Neural crest cell (in vitro differentiated cells): ENCODE measurements at regions not wholly inside any gene's neighbourhood (a gene's known extent, or its start where the extent isn't known, plus 50 kb on each side); places are given as distances from the start of the nearest gene placed in this dataset.

Source experiments
- DNase-seq: peaks from one replicate; pipeline ENCODE4 v3.0.0; 2021; ENCODE audit warnings: low read depth, mixed read lengths, low spot score
- H3K27ac Mint-ChIP-seq: one replicate; pipeline ENCODE4 v1.8.0; 2021; ENCODE audit warnings: mild to moderate bottlenecking, mixed read lengths; ENCODE audit not compliant: unreplicated experiment
- H3K27me3 Mint-ChIP-seq: 2 replicates; pipeline ENCODE4 v1.8.0; 2021; ENCODE audit warnings: low read depth, mild to moderate bottlenecking, mixed read lengths
- H3K36me3 Mint-ChIP-seq: 2 replicates; pipeline ENCODE4 v1.8.0; 2021; ENCODE audit warnings: low read depth, mild to moderate bottlenecking, mixed read lengths
- H3K4me1 Mint-ChIP-seq: 2 replicates; pipeline ENCODE4 v1.8.0; 2021; ENCODE audit warnings: mixed read lengths
- H3K4me3 Mint-ChIP-seq: one replicate; pipeline ENCODE4 v1.8.0; 2021; ENCODE audit warnings: mild to moderate bottlenecking, mixed read lengths
- H3K9me3 Mint-ChIP-seq: 2 replicates; pipeline ENCODE4 v1.8.0; 2021; ENCODE audit warnings: mixed read lengths
- TF ChIP-seq, protein P1 (sequence below): fragments of 200-600 bp; sonication (generic); conservative IDR thresholded peaks from 2 replicates; pipeline ENCODE4 v1.5.0; 2021; ENCODE audit warnings: antibody characterized with exemption, mild to moderate bottlenecking

- no peak overlapping the region for H3K27ac Mint-ChIP-seq
- TF ChIP-seq, protein P1, sequence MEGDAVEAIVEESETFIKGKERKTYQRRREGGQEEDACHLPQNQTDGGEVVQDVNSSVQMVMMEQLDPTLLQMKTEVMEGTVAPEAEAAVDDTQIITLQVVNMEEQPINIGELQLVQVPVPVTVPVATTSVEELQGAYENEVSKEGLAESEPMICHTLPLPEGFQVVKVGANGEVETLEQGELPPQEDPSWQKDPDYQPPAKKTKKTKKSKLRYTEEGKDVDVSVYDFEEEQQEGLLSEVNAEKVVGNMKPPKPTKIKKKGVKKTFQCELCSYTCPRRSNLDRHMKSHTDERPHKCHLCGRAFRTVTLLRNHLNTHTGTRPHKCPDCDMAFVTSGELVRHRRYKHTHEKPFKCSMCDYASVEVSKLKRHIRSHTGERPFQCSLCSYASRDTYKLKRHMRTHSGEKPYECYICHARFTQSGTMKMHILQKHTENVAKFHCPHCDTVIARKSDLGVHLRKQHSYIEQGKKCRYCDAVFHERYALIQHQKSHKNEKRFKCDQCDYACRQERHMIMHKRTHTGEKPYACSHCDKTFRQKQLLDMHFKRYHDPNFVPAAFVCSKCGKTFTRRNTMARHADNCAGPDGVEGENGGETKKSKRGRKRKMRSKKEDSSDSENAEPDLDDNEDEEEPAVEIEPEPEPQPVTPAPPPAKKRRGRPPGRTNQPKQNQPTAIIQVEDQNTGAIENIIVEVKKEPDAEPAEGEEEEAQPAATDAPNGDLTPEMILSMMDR, result no peak
- H3K4me1 Mint-ChIP-seq, result peaks cover 5% of the 10 kb centered on the region
- no peak for DNase-seq
- peaks cover 12% of the 10 kb centered on the region for H3K9me3 Mint-ChIP-seq
- H3K27me3 Mint-ChIP-seq, result peaks cover 3% of the 10 kb centered on the region
- H3K4me3 Mint-ChIP-seq, result no peak overlapping the region
- H3K36me3 Mint-ChIP-seq, result no peaks in the 10 kb centered on the region
These were observed 92.2 kb downstream of the C5orf15 start for GRCh38 chr5:133876266-133876665.

DNA sequence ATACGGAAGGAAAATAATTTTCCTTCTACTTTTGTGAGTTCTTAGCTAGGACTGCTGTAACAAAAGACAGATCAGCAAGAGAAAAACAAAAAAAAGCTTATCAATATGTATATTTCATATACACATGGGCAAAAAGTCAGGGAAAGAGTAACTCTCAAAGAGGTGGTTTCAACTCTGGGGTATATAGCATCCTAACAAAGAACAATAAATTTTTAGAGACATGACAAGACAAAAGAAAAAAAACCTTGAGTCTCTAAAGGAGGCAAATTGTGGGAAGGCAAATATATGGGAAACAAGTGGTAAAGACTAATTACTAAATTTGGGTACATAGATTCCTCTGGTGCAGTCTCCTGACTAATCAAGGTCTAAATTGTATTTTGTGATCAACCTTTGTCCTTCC is 93.2 kb downstream of the C5orf15 start:
- H3K36me3 Mint-ChIP-seq, result no peaks in the 10 kb centered on the region
- H3K4me3 Mint-ChIP-seq, result no peak overlapping the region
- peaks cover 12% of the 10 kb centered on the region for H3K9me3 Mint-ChIP-seq
- DNase-seq, result no peak
- peaks cover 3% of the 10 kb centered on the region for H3K27me3 Mint-ChIP-seq
- H3K27ac Mint-ChIP-seq, result no peak overlapping the region
- TF ChIP-seq, protein P1, result no peak
- no peaks in the 10 kb centered on the region for H3K4me1 Mint-ChIP-seq

- TF ChIP-seq, protein P1, result no peak
- DNase-seq, result no peak
- H3K4me1 Mint-ChIP-seq, result peaks cover 5% of the 10 kb centered on the region
- H3K36me3 Mint-ChIP-seq, result no peaks in the 10 kb centered on the region
- peaks cover 3% of the 10 kb centered on the region for H3K27me3 Mint-ChIP-seq
- peaks cover 12% of the 10 kb centered on the region for H3K9me3 Mint-ChIP-seq
- no peak overlapping the region for H3K4me3 Mint-ChIP-seq
- H3K27ac Mint-ChIP-seq, result no peak overlapping the region
These were observed 95.0 kb downstream of the C5orf15 start for GRCh38 chr5:133873449-133873848.

GRCh38 chr5:133870661-133871060 is 97.8 kb downstream of the C5orf15 start:
- no peak for DNase-seq
- TF ChIP-seq, protein P1, result no peak
- no peaks in the 10 kb centered on the region for H3K27me3 Mint-ChIP-seq
- H3K4me1 Mint-ChIP-seq, result peaks cover 5% of the 10 kb centered on the region
- peaks cover 9% of the 10 kb centered on the region for H3K9me3 Mint-ChIP-seq
- H3K27ac Mint-ChIP-seq, result no peak overlapping the region
- H3K4me3 Mint-ChIP-seq, result no peak overlapping the region
- H3K36me3 Mint-ChIP-seq, result no peaks in the 10 kb centered on the region

GRCh38 chr5:133869519-133870335 is 98.7 kb downstream of the C5orf15 start:
- DNase-seq, result no peak
- Mint-ChIP-seq H3K27me3 (no peaks in the 10 kb centered on the region), H3K4me1 (peaks cover 8% of the 10 kb centered on the region), H3K27ac (peak overlapping the region; percentile 20), H3K4me3 (no peak overlapping the region), H3K36me3 (no peaks in the 10 kb centered on the region), H3K9me3 (peaks cover 5% of the 10 kb centered on the region)
- TF ChIP-seq, protein P1, result peak; percentile 30
